DMS53 (cell line): ENCODE measurements at regions not wholly inside any gene's neighbourhood (a gene's known extent, or its start where the extent isn't known, plus 50 kb on each side); places are given as distances from the start of the nearest gene placed in this dataset.
A peak's percentile ranks its signal among the peaks of the same experiment; 100 is the strongest.

Source experiments
- DNase-seq: peaks from one replicate; lab custom pipeline; 2025; lab: John Stamatoyannopoulos, UW

- DNase-seq, result no peak
Observed at GRCh38 chr5:68709239-68709638, 384.6 kb upstream of the SLC30A5 start.

GRCh38 chr5:68710514-68710913 lies 383.3 kb upstream of the SLC30A5 start:
- DNase-seq, result no peak

- DNase-seq, result peak; percentile 10
Observed at GRCh38 chr5:68711293-68712200, 382.3 kb upstream of the SLC30A5 start.

GRCh38 chr5:68714810-68715209 lies 379.0 kb upstream of the SLC30A5 start:
- DNase-seq, result no peak

GRCh38 chr5:68720884-68721610 lies 372.8 kb upstream of the SLC30A5 start:
- DNase-seq, result no peak

- DNase-seq, result no peak
Observed at GRCh38 chr5:68722357-68722756, 371.5 kb upstream of the SLC30A5 start.

- no peak for DNase-seq
Observed at GRCh38 chr5:68725905-68726683, 367.7 kb upstream of the SLC30A5 start.

GRCh38 chr5:68727931-68728330 lies 365.9 kb upstream of the SLC30A5 start:
- DNase-seq, result no peak

- no peak for DNase-seq
Observed at GRCh38 chr5:68729678-68730077, 364.1 kb upstream of the SLC30A5 start.

- peak; percentile 49 for DNase-seq
Observed at GRCh38 chr5:68730220-68730978, 363.4 kb upstream of the SLC30A5 start.

- DNase-seq, result no peak
Observed at GRCh38 chr5:68730979-68731654, 362.7 kb upstream of the SLC30A5 start.

GRCh38 chr5:68732251-68732650 lies 361.6 kb upstream of the SLC30A5 start:
- DNase-seq, result no peak

- DNase-seq, result peak; percentile 3
Observed at GRCh38 chr5:68734781-68735180, 359.0 kb upstream of the SLC30A5 start.

GRCh38 chr5:68738236-68738635 lies 355.6 kb upstream of the SLC30A5 start:
- DNase-seq, result no peak

GRCh38 chr5:68738841-68739240 lies 355.0 kb upstream of the SLC30A5 start:
- DNase-seq, result no peak

GRCh38 chr5:68739752-68740151 lies 354.1 kb upstream of the SLC30A5 start:
- DNase-seq, result no peak

GRCh38 chr5:68740226-68740910 lies 353.4 kb upstream of the SLC30A5 start:
- no peak for DNase-seq

GRCh38 chr5:68744206-68744605 lies 349.6 kb upstream of the SLC30A5 start:
- no peak for DNase-seq

- DNase-seq, result peak; percentile 40
Observed at GRCh38 chr5:68745448-68745847, 348.4 kb upstream of the SLC30A5 start.

- DNase-seq, result no peak
Observed at GRCh38 chr5:68746220-68746619, 347.6 kb upstream of the SLC30A5 start.
